ENCODE measurements at regions not wholly inside any gene's neighbourhood (a gene's known extent, or its start where the extent isn't known, plus 50 kb on each side); places are given as distances from the start of the nearest gene placed in this dataset.

GRCh38 chr15:29645841-29646240 lies 176.4 kb downstream of the TJP1 start:
- TF ChIP-seq CTCF (conservative IDR thresholded peaks at IDR 0.05; ENCODE audit: low read depth, low read length) = no peak
- no peak for TF ChIP-seq USF2 (IDR thresholded peaks at IDR 0.05; ENCODE audit: low read depth, low read length)
- TF ChIP-seq FOS (IDR thresholded peaks at IDR 0.05; ENCODE audit: low read depth, low read length) = no peak
- TF ChIP-seq RAD21 (IDR thresholded peaks at IDR 0.05; ENCODE audit: low read length) = no peak
- TF ChIP-seq POLR2A (IDR thresholded peaks at IDR 0.05; ENCODE audit: low read depth, low read length) = no peak
- TF ChIP-seq MAZ (IDR thresholded peaks at IDR 0.05; ENCODE audit: borderline replicate concordance, low read depth, low read length) = no peak
- TF ChIP-seq CHD1 (IDR thresholded peaks at IDR 0.05; ENCODE audit: low read depth, low read length) = no peak
- no peak for TF ChIP-seq MXI1 (IDR thresholded peaks at IDR 0.05; ENCODE audit: borderline replicate concordance, low read depth, low read length)
- TF ChIP-seq CEBPB (IDR thresholded peaks at IDR 0.05; ENCODE audit: low read depth, low read length) = no peak
- TF ChIP-seq MAFK (IDR thresholded peaks at IDR 0.05; ENCODE audit: low read depth, low read length) = no peak
